Activated CD8-positive, alpha-beta memory T cell treated with anti-CD3 and anti-CD28 coated beads, Interleukin-2, amount 50 U/mL, for 48 hours (primary cell): ENCODE measurements at regions not wholly inside any gene's neighbourhood (a gene's known extent, or its start where the extent isn't known, plus 50 kb on each side); places are given as distances from the start of the nearest gene placed in this dataset.
A peak's percentile ranks its signal among the peaks of the same experiment; 100 is the strongest.

Experiments used
- DNase-seq: peaks from one replicate; pipeline ENCODE4 v3.0.0-alpha.2; 2020

GRCh38 chr9:89797255-89797654 lies 192.4 kb downstream of the GADD45G start:
- no peak for DNase-seq

- DNase-seq: no peak
These were observed 193.2 kb downstream of the GADD45G start for GRCh38 chr9:89797937-89798455.

- no peak for DNase-seq
These were observed 193.8 kb downstream of the GADD45G start for GRCh38 chr9:89798547-89799120.

GRCh38 chr9:89799221-89799620 lies 194.4 kb downstream of the GADD45G start:
- no peak for DNase-seq

GRCh38 chr9:89799766-89800165 lies 195.0 kb downstream of the GADD45G start:
- no peak for DNase-seq

- no peak for DNase-seq
These were observed 196.5 kb downstream of the GADD45G start for GRCh38 chr9:89801341-89801740.

- DNase-seq: peak; percentile 30
These were observed 197.2 kb downstream of the GADD45G start for GRCh38 chr9:89801742-89802670.

GRCh38 chr9:89802781-89803355 lies 198.1 kb downstream of the GADD45G start:
- peak; percentile 28 for DNase-seq

- DNase-seq: peak; percentile 23
These were observed 198.6 kb downstream of the GADD45G start for GRCh38 chr9:89803403-89803802.

- DNase-seq: peak; percentile 44
These were observed 200.1 kb downstream of the GADD45G start for GRCh38 chr9:89804766-89805531.

- DNase-seq: peak; percentile 23
These were observed 200.9 kb downstream of the GADD45G start for GRCh38 chr9:89805571-89806292.

- no peak for DNase-seq
These were observed 201.7 kb downstream of the GADD45G start for GRCh38 chr9:89806371-89807100.

GRCh38 chr9:89807101-89807395 lies 202.2 kb downstream of the GADD45G start:
- DNase-seq: no peak

- no peak for DNase-seq
These were observed 202.9 kb downstream of the GADD45G start for GRCh38 chr9:89807682-89808075.

GRCh38 chr9:89808076-89808755 lies 203.4 kb downstream of the GADD45G start:
- DNase-seq: no peak

GRCh38 chr9:89808756-89809181 lies 204.0 kb downstream of the GADD45G start:
- DNase-seq: no peak

- no peak for DNase-seq
These were observed 205.6 kb downstream of the GADD45G start for GRCh38 chr9:89810431-89810830.

GRCh38 chr9:89811356-89811755 lies 206.5 kb downstream of the GADD45G start:
- no peak for DNase-seq

- no peak for DNase-seq
These were observed 207.2 kb downstream of the GADD45G start for GRCh38 chr9:89811886-89812450.

- no peak for DNase-seq
These were observed 207.9 kb downstream of the GADD45G start for GRCh38 chr9:89812556-89813181.
